Peyer's patch (tissue), 4 donors: ENCODE measurements at regions not wholly inside any gene's neighbourhood (a gene's known extent, or its start where the extent isn't known, plus 50 kb on each side); places are given as distances from the start of the nearest gene placed in this dataset.

ENCODE experiments used
- POLR2A ChIP-seq, 2 donors: fragments of 450-650 bp; IDR thresholded peaks; one replicate each; pipeline ENCODE4 v1.5.1; 2017; ENCODE audit warnings: antibody characterized with exemption in 2 of 2, mild to moderate bottlenecking in 2 of 2, moderate library complexity in 2 of 2
- TF ChIP-seq, protein P1 (sequence below), 6 experiments: fragments of 450-650 bp in 4 of 6; fragments of 200-600 bp in 2 of 6; sonication (generic) in 1 of 6; IDR thresholded peaks; one replicate each; pipeline ENCODE4 v1.5.1; 2017 to 2019; ENCODE audit warnings: antibody characterized with exemption in 6 of 6, mild to moderate bottlenecking in 3 of 6, moderate library complexity in 1 of 6

- TF ChIP-seq, protein P1, sequence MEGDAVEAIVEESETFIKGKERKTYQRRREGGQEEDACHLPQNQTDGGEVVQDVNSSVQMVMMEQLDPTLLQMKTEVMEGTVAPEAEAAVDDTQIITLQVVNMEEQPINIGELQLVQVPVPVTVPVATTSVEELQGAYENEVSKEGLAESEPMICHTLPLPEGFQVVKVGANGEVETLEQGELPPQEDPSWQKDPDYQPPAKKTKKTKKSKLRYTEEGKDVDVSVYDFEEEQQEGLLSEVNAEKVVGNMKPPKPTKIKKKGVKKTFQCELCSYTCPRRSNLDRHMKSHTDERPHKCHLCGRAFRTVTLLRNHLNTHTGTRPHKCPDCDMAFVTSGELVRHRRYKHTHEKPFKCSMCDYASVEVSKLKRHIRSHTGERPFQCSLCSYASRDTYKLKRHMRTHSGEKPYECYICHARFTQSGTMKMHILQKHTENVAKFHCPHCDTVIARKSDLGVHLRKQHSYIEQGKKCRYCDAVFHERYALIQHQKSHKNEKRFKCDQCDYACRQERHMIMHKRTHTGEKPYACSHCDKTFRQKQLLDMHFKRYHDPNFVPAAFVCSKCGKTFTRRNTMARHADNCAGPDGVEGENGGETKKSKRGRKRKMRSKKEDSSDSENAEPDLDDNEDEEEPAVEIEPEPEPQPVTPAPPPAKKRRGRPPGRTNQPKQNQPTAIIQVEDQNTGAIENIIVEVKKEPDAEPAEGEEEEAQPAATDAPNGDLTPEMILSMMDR (IDR thresholded peaks at IDR 0.05) = no peak
- TF ChIP-seq POLR2A (IDR thresholded peaks at IDR 0.05) = no peak
These were observed 106.9 kb upstream of the DYRK2 start for GRCh38 chr12:67541625-67541991.
